Muscle layer of duodenum (tissue), 2 donors: ENCODE measurements at regions not wholly inside any gene's neighbourhood (a gene's known extent, or its start where the extent isn't known, plus 50 kb on each side); places are given as distances from the start of the nearest gene placed in this dataset.

ENCODE experiments used
- H3K27ac ChIP-seq: one replicate; pipeline ENCODE4 v1.7.0; 2013; ENCODE audit warnings: mild to moderate bottlenecking, low read length
- H3K27me3 ChIP-seq: one replicate; pipeline ENCODE4 v1.7.0; 2013; ENCODE audit warnings: low read depth, mild to moderate bottlenecking, control low read depth, low read length
- H3K36me3 ChIP-seq, 2 donors: one replicate each; pipeline ENCODE4 v1.7.0; 2013; ENCODE audit warnings: low read length in 2 of 2, control low read depth in 1 of 2, mild to moderate bottlenecking in 1 of 2; ENCODE audit not compliant: insufficient read depth in 2 of 2, control insufficient read depth in 1 of 2
- H3K4me1 ChIP-seq, 2 donors: one replicate each; pipeline ENCODE4 v1.7.0; 2013; ENCODE audit warnings: low read length in 2 of 2, mild to moderate bottlenecking in 2 of 2, control low read depth in 1 of 2, moderate library complexity in 1 of 2; ENCODE audit not compliant: insufficient read depth in 2 of 2, control insufficient read depth in 1 of 2
- H3K4me3 ChIP-seq, 2 donors: one replicate each; pipeline ENCODE4 v1.7.0; 2013; ENCODE audit warnings: low read length in 2 of 2, low read depth in 1 of 2, mild to moderate bottlenecking in 1 of 2
- H3K9me3 ChIP-seq, 2 donors: one replicate each; pipeline ENCODE4 v1.7.0; 2013; ENCODE audit warnings: low read length in 2 of 2, control low read depth in 1 of 2, mild to moderate bottlenecking in 1 of 2; ENCODE audit not compliant: control insufficient read depth in 1 of 2
- donor health status: healthy.

- no peak overlapping the region for H3K27ac ChIP-seq
- H3K4me1 ChIP-seq: no peaks in the 10 kb centered on the region
- no peaks in the 10 kb centered on the region for H3K36me3 ChIP-seq
- H3K4me3 ChIP-seq: no peak overlapping the region
- no peaks in the 10 kb centered on the region for H3K27me3 ChIP-seq
- peaks cover 8 to 9% of the 10 kb centered on the region in 2 donors for H3K9me3 ChIP-seq
Measured at GRCh38 chr6:14259594-14260152, 142.1 kb downstream of the CD83 start.

GRCh38 chr6:14260839-14261238 is 143.3 kb downstream of the CD83 start:
- H3K9me3 ChIP-seq: peaks cover 8 to 9% of the 10 kb centered on the region in 2 donors

GRCh38 chr6:14263881-14264424 is 146.4 kb downstream of the CD83 start:
- no peak overlapping the region for H3K4me3 ChIP-seq
- peaks cover 8 to 9% of the 10 kb centered on the region in 2 donors for H3K9me3 ChIP-seq
- no peaks in the 10 kb centered on the region for H3K27me3 ChIP-seq
- no peak overlapping the region for H3K27ac ChIP-seq
- H3K36me3 ChIP-seq: no peaks in the 10 kb centered on the region
- H3K4me1 ChIP-seq: no peaks in the 10 kb centered on the region

More at GRCh38 chr6:14260839-14261238, 143.3 kb downstream of the CD83 start:
- no peak overlapping the region for H3K4me3 ChIP-seq
- H3K27me3 ChIP-seq: no peaks in the 10 kb centered on the region
- no peaks in the 10 kb centered on the region for H3K36me3 ChIP-seq
- no peaks in the 10 kb centered on the region for H3K4me1 ChIP-seq
- no peak overlapping the region for H3K27ac ChIP-seq

DNA sequence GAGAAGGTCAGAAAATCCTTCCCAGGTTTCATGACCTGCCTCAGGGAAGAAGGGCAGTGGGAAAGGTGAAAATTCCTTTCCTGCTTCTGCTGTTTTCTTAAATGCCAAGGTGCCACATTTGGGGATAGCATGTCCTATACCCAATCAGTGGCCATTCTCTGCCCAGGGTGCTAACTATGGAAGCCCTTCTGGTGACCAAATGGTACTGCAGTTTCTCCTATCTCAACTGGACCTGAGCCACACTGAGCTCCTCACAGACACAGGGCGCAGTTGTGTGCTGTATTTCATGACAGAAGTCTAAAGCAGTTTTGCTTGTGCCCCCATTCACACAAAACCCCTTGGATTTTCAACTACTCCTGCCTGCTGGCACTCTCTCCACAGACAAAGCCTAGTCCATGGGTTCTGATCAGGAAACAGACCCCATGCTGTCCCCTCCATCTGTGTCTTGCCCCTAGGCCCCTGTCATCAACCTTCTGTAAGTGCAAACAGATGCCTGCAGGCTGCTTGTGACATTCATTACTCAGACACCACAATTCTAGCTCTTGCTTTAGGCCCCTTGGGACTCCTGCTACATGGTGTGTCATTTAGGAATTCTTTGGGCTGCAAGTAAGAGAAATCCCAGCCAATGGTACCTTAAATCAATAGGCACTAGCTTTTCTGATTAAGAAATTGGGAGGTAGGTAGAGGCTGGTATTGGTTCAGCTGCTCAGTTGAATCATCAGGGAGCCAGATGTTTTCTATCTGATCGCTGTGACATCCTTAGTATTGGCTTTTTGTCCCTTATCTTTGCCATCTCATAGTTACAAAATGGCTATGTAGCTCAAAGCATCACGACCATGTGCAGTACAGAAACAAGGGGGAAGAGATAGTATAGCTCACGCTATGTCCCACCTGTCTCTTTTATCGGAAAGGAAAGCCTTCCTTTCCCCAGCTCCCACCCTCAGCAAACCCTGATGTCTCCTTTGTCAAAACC is 147.8 kb downstream of the CD83 start:
- peaks cover 8 to 9% of the 10 kb centered on the region in 2 donors for H3K9me3 ChIP-seq
- H3K27me3 ChIP-seq: no peaks in the 10 kb centered on the region
- no peak overlapping the region for H3K4me3 ChIP-seq
- H3K4me1 ChIP-seq: no peaks in the 10 kb centered on the region
- H3K36me3 ChIP-seq: no peaks in the 10 kb centered on the region
- H3K27ac ChIP-seq: no peak overlapping the region

- Histone ChIP-seq H3K27me3 (no peaks in the 10 kb centered on the region), H3K36me3 (no peaks in the 10 kb centered on the region), H3K27ac (no peak overlapping the region), H3K4me1 (no peaks in the 10 kb centered on the region), H3K9me3 (peaks cover 8 to 9% of the 10 kb centered on the region in 2 donors), H3K4me3 (no peak overlapping the region)
Measured at GRCh38 chr6:14266266-14266665, 148.7 kb downstream of the CD83 start.

GRCh38 chr6:14267885-14268660 is 150.5 kb downstream of the CD83 start:
- no peaks in the 10 kb centered on the region for H3K4me1 ChIP-seq

GRCh38 chr6:14269436-14269835 is 151.9 kb downstream of the CD83 start:
- H3K27ac ChIP-seq: no peak overlapping the region
- H3K9me3 ChIP-seq: peaks cover 0 to 8% of the 10 kb centered on the region in 2 donors
- no peaks in the 10 kb centered on the region for H3K27me3 ChIP-seq
- no peaks in the 10 kb centered on the region for H3K36me3 ChIP-seq
- H3K4me3 ChIP-seq: no peak overlapping the region
- no peaks in the 10 kb centered on the region for H3K4me1 ChIP-seq

More at GRCh38 chr6:14267885-14268660, 150.5 kb downstream of the CD83 start:
- Histone ChIP-seq H3K4me3 (no peak overlapping the region), H3K27me3 (no peaks in the 10 kb centered on the region), H3K27ac (no peak overlapping the region), H3K9me3 (peaks cover 8 to 15% of the 10 kb centered on the region in 2 donors), H3K36me3 (no peaks in the 10 kb centered on the region)

GRCh38 chr6:14270142-14270893 is 152.7 kb downstream of the CD83 start:
- H3K4me1 ChIP-seq: peaks cover 0 to 4% of the 10 kb centered on the region in 2 donors
- peaks cover 0 to 7% of the 10 kb centered on the region in 2 donors for H3K9me3 ChIP-seq
- no peak overlapping the region for H3K4me3 ChIP-seq
- H3K27me3 ChIP-seq: no peaks in the 10 kb centered on the region
- H3K36me3 ChIP-seq: no peaks in the 10 kb centered on the region
- H3K27ac ChIP-seq: no peak overlapping the region

GRCh38 chr6:14270925-14271788 is 153.6 kb downstream of the CD83 start:
- Histone ChIP-seq H3K27ac (no peak overlapping the region), H3K4me1 (peaks cover 0 to 12% of the 10 kb centered on the region in 2 donors), H3K36me3 (no peaks in the 10 kb centered on the region), H3K4me3 (no peak overlapping the region), H3K27me3 (no peaks in the 10 kb centered on the region), H3K9me3 (peaks cover 0 to 7% of the 10 kb centered on the region in 2 donors)
